C4-2B (cell line): ENCODE measurements at regions not wholly inside any gene's neighbourhood (a gene's known extent, or its start where the extent isn't known, plus 50 kb on each side); places are given as distances from the start of the nearest gene placed in this dataset.
A peak's percentile ranks its signal among the peaks of the same experiment; 100 is the strongest.

Source experiments
- H3K27ac ChIP-seq: fragments of 450-650 bp; 2 replicates; pipeline ENCODE4 v1.5.1; 2017
- ZFX ChIP-seq: fragments of 450-650 bp; IDR thresholded peaks from 2 replicates; pipeline ENCODE4 v1.6.1; 2017
- TF ChIP-seq, protein P1 (sequence below): fragments of 450-650 bp; conservative IDR thresholded peaks from 2 replicates; pipeline ENCODE4 v1.5.1; 2017; ENCODE audit warnings: mild to moderate bottlenecking

DNA sequence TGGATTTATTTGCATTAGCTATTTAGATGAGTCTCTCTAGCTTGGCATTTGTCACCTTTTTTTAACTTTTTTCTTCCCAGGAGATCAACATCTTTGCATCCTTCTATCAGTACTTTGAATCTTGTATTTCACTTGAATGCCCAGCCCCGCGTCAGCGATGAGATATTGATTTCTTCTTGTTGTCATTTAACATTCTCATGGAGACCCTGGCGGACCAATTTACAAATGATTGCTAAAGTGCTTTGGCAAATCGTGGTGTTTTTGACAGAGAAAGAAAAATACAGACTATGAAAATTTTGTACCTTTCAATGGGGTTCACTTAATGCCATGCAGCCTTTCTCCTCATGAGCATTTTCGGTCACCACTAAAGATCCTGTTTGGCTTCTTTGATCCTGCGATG lies 269.7 kb downstream of the ABCC12 start:
- H3K27ac ChIP-seq, result no peak overlapping the region
- TF ChIP-seq ZFX, result no peak
- TF ChIP-seq, protein P1, sequence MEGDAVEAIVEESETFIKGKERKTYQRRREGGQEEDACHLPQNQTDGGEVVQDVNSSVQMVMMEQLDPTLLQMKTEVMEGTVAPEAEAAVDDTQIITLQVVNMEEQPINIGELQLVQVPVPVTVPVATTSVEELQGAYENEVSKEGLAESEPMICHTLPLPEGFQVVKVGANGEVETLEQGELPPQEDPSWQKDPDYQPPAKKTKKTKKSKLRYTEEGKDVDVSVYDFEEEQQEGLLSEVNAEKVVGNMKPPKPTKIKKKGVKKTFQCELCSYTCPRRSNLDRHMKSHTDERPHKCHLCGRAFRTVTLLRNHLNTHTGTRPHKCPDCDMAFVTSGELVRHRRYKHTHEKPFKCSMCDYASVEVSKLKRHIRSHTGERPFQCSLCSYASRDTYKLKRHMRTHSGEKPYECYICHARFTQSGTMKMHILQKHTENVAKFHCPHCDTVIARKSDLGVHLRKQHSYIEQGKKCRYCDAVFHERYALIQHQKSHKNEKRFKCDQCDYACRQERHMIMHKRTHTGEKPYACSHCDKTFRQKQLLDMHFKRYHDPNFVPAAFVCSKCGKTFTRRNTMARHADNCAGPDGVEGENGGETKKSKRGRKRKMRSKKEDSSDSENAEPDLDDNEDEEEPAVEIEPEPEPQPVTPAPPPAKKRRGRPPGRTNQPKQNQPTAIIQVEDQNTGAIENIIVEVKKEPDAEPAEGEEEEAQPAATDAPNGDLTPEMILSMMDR, result no peak

DNA sequence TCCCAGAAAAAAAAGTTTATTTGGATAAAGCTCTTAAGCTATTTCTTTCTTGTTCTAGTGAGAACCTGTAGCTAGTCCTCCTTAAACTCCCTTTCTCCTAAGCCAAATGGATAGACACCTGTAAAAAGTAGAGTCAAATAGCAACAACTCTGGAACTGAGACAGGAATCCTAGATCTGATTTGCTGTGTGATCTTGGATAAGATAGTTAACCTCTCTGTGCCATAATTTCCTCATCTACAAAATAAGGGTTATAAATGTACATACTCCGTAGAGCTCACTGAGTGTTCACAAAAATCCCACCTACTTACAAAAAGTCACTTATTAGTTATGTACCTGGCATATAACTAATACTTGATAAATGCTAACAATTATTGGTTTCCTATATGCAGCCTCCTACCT lies 270.3 kb downstream of the ABCC12 start:
- TF ChIP-seq ZFX, result no peak
- TF ChIP-seq, protein P1, result no peak
- H3K27ac ChIP-seq, result no peak overlapping the region

DNA sequence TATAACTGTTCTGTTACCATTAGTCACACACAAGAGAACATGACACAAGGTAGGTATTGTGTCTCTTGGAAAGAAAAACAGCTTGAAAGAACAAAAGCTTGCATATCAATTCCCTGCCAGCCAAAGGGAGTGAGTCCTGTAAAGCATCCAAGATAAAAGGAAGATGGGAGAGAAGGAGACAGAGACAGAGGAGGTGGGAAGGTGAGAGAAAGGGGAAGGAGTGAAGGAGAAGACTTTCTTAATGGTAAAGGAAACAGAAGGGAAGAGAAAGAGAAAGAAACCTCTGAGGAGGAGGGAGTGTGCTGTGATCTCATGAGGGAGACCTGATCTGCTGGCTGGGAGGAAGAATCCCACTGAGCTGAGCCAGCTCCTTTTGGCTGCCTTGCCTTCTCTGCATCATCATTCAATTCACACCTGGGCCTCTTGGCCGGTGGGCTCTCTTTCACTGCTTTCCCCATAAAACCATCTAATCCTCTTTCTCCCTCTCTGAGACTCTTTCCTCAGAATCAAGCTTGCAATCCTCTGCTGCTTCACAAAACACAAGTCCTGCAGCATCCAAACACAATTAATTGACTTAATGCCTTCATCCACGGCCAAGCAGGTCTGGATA lies 271.6 kb downstream of the ABCC12 start:
- TF ChIP-seq ZFX, result no peak
- TF ChIP-seq, protein P1, result no peak
- no peak overlapping the region for H3K27ac ChIP-seq

DNA sequence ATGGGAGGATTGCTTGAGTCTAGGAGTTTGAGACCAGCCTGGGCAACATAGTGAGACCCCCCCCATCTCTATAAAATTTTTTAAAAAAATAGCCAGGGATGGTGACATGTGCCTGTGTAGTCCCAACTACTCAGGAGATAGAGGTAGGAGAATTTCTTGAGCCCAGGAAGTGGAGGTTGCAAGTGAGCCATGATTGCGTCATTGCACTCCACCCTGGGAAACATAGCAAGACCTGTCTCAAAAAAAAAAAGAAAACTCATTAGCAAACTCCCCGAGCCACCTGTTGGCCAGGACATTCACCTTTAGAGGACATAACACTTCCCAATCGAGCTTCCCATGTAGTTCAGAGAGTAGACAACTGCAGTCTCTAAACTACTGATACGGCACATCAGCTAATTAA lies 274.2 kb downstream of the ABCC12 start:
- TF ChIP-seq, protein P1, result no peak
- no peak for TF ChIP-seq ZFX
- no peak overlapping the region for H3K27ac ChIP-seq

DNA sequence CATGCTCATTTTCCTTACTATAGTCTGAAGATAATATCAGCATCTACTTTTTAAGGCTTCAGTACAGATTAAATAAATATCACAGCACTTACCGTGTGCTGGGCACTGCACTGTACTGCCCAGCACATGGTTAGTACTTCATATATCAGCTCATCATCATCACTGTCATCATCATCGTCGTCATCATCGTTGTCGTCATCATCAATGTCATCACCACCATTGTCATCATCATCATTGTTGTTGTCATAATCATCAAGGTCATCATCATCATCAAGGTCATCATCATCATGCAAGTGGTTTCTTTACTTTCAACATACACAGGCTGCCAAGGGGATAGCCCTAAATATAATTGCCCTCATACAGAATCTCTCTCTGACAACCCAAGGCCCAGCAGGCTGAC lies 275.1 kb downstream of the ABCC12 start:
- H3K27ac ChIP-seq, result no peak overlapping the region
- no peak for TF ChIP-seq ZFX

DNA sequence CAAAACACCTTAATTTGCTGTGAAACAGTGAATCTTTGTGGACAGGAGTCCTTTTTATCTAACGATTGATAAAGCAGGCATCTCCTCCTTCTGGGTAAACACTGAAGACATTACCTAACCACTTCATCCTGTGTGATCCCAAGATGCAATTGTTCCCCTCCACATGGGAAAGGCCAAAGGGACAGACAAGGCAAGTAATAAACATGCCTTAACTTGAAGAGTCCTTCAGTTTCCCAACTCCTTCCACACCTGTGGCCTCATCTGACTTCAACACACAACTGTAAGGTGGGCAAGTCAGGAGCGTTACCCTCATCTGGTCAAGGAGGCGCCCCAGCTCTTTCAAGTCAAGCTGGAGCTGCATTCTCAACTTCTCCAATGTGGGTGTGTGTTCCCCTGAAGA lies 278.6 kb downstream of the ABCC12 start:
- TF ChIP-seq, protein P1, result no peak
- TF ChIP-seq ZFX, result no peak
- no peak overlapping the region for H3K27ac ChIP-seq

DNA sequence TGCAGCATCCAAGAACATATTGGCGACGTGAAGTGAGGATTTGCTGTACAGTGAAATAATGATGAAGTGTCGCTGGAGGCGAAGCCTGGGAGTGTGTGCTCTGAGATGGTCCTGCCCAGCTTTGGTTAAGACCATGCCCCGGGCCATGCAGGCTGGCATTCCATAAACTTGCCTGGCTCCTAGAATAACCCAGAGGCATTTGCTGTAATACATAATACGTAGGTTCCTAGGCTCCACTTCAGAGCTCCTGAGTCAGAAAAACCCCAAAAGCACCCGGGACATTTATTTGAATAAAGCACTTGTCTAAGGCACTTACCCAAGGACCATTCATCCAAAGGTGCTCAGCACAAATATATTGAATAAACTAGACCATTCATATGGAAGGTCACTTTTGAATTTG lies 279.3 kb downstream of the ABCC12 start:
- no peak overlapping the region for H3K27ac ChIP-seq
- TF ChIP-seq ZFX, result no peak
- TF ChIP-seq, protein P1, result no peak

DNA sequence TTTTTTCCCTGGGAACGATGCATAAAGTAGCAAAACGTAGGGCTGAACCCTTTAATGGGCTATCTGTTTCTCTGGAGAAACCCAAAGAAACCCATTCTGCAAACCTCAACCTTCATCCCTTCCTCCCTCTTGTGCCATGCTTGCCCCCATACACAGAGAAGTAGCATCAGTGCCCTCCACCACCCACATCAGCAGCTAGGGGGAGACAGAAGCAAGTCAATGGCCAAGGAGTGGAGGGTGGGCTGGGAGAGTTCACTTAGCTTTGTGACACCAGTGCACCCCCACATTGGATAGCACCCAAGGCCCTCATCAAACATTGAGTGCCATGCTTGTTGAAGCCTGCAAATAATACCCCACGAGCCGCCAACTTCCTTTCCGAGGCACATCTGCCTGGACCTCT lies 282.4 kb downstream of the ABCC12 start:
- no peak for TF ChIP-seq ZFX
- TF ChIP-seq, protein P1, result peak; percentile 46
- H3K27ac ChIP-seq, result no peak overlapping the region
